Erythroblast (primary cell): ENCODE measurements at regions not wholly inside any gene's neighbourhood (a gene's known extent, or its start where the extent isn't known, plus 50 kb on each side); places are given as distances from the start of the nearest gene placed in this dataset.

Experiments
- DNase-seq, 2 experiments: peaks; one replicate each; lab custom pipeline; 2025; lab: John Stamatoyannopoulos, UW
- GATA1 ChIP-seq: IDR thresholded peaks from 2 replicates; pipeline ENCODE4 v1.6.1; 2011; ENCODE audit warnings: low read depth, mild to moderate bottlenecking, control low read depth, low read length, moderate library complexity
- POLR2A ChIP-seq: IDR thresholded peaks from 2 replicates; pipeline ENCODE4 v1.6.1; 2011; ENCODE audit warnings: mild to moderate bottlenecking, low read length

DNA sequence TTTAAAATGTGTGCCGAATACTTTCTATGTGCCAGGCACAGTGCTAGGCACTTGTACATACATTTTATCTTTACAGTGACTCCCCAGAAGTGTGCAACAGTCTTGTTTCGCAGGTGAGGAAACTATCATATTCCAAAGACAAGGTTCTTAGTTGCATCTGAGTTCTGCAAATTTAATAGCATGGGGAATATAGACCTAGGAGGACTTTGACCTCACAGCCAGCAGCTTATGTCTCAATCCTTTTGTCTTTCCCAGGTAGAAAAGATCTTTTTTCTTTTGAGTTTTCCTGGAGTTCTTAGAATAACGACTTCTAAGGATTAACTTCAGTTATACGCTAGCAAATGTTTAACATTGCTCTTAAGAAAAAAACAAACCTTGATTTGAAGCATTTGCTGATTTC lies 482.8 kb upstream of the ZMIZ1 start:
- TF ChIP-seq POLR2A (no peak), GATA1 (no peak)
- DNase-seq: no peak

DNA sequence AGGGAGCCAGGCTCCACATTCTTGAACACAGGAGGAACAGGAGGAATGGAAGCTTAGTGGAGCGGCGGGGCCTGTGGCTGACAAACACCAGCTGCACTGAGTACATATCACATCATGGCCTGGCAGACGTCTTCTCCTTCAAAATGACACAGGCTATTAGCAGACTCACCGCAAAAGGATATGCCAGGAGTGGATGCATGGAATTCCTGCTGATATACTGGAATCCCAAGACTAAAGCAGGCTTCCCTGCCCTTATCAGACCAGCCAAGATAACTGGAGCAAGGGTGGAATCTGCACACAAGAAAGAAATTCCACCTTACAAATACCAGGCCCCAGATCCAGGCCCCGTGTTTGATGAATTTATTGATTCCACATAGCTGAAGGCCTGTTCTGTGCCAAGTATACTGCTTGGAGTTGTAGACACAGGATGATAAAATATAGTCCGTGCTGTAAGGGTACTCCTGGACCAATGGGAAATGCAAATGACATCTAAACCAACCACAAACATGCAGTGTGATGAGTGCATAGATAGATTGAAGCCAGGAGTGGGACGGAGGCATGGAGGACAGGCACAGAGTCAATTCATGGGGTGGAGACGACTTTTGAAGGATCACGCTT lies 480.5 kb upstream of the ZMIZ1 start:
- no peak for DNase-seq
- no peak for TF ChIP-seq POLR2A
- no peak for TF ChIP-seq GATA1

DNA sequence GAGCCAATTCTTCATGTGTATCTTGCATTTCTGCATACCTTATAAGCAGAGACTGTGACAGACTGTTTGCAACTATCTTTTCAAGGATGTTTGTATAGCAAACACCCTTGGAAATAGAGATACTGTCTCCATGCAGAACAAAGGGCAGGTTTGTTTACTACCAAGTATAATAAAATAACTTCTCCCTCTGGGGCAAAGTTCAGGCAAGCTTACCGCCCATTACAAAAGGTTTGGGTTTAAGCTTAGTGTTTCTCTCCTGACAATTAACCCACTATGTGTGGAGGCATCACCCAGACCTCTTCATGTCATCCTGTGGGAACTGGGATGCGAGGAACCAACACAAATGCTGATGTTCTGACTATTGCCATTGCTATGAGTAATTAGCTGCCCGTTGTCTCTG lies 479.1 kb upstream of the ZMIZ1 start:
- DNase-seq: no peak

DNA sequence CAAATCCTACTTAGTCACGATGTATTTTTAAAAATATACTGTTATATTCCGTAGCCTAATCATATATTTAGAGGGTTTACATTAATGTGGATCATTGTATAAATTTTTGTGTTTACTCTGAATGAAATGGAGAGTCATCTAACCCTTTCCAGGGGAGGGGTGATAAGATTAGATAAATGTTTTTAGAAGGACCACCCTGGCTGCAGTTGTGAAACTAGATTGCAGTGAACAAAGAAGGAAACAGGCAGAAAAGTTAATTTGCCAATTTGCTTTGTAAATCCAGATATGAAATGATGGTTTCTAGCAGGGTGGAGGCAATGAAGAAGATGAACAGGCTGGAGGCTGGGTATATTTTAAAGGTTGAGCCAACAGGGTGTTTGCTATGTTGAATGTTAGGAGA lies 477.7 kb upstream of the ZMIZ1 start:
- TF ChIP-seq POLR2A: no peak
- no peak for TF ChIP-seq GATA1
- DNase-seq: no peak

More for the DNA sequence above, 479.1 kb upstream of the ZMIZ1 start:
- no peak for TF ChIP-seq POLR2A
- TF ChIP-seq GATA1: no peak

DNA sequence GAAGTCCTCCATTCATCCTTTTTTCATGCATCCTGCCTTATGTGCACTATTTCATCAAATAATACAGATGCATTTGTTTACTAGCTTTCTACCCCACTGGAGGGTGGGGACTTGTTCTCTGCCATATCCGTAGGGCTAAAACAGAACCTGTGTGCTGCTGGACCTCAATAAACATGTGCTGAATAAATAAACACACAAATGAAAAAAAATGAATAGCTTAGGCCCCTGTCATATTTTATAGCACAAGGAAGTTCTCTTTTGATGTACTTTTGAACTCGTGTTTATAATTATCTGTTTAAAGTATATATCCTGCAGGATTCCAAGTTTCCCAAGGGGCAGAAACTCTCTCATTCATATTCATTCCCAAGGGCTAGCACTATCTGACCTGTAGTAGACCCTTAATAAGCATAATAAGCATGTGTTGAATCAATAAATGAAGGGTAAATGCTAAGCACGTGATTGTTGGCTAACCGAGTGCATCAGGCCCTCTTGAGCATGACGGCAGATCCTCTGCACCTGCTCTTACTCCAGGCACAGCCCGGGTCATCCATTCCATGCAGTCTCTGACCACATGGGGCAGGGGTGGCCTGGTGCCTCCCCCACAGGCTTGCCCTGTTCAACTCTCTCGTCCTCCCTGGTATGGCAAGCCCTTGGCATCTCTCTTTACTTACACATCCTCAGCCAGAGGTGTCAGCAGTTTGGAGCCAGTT lies 474.1 kb upstream of the ZMIZ1 start:
- no peak for TF ChIP-seq POLR2A
- no peak for TF ChIP-seq GATA1
- DNase-seq: no peak

DNA sequence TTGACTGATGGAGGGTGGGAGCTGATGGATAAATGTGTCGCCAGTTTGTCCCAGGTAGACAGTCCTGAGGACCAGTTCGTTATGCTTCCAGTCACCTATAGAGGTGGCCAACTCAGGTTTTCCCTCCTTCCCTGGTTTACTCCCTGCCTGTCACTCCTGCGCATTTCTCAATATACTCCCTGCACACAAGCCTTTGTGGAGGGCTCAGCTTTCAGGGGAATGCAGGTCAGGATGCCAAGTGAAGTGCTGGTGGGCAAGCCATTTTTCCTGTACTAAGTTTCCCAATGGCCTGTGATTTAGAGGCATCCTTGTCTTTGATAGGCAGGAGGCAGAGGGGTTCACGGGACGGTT lies 473.5 kb upstream of the ZMIZ1 start:
- no peak for TF ChIP-seq GATA1
- no peak for TF ChIP-seq POLR2A
- no peak for DNase-seq

DNA sequence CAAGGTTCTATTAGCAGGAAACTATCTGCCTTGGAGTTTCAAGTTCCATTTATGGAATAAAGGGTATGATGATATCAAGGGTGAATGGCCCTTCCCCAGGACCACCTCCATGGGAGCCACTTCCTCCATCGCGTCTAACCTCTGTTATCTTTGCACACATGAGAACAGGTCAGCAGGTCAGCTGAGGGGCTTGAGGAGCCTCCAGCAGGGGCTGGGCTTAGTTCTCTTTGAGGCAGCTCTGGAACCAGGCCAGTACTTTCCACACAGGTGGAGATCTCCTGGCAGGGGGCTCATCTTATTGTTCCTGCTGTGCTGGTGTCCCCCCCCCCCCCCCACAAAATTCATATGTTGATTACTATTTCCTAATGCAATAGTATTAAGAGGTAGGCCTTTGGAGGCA lies 472.2 kb upstream of the ZMIZ1 start:
- TF ChIP-seq GATA1: no peak
- no peak for TF ChIP-seq POLR2A
- no peak for DNase-seq

DNA sequence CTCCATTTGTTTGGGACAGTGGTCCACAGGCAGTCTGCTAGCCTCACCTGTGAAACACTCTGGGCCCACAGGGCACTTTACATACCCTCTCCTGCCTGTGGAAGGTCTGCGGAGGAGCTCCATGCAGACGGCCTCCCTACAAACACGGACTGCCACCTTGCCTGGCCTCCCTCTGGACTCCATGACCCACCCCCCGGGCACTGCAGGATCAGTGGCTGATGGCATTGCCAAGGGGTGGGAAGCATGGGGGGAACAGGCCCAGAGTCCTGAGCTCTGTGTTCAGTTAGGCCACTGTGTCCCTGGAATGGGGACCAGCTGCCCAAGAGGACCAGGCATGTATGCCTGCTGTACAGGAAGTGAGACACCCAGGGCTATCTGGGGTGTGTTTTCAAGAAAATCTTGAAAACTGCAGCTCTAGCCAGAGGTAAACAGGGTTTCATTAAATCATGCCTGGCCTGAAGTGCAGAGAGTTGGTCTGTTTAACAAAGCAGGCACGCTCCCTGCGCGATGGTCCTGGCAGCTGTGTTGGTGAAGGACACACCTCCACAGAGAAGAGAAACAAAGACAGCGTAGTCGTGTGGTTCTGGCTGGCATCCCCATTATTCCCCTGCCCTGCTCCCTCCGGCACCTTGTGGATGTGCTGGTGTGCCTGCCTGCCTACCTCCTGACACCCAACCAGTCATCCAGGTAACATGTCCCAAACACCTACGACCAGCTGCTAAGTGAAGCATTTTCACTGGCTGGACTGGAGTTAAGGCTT lies 470.8 kb upstream of the ZMIZ1 start:
- DNase-seq: no peak
- TF ChIP-seq POLR2A (no peak), GATA1 (no peak)

DNA sequence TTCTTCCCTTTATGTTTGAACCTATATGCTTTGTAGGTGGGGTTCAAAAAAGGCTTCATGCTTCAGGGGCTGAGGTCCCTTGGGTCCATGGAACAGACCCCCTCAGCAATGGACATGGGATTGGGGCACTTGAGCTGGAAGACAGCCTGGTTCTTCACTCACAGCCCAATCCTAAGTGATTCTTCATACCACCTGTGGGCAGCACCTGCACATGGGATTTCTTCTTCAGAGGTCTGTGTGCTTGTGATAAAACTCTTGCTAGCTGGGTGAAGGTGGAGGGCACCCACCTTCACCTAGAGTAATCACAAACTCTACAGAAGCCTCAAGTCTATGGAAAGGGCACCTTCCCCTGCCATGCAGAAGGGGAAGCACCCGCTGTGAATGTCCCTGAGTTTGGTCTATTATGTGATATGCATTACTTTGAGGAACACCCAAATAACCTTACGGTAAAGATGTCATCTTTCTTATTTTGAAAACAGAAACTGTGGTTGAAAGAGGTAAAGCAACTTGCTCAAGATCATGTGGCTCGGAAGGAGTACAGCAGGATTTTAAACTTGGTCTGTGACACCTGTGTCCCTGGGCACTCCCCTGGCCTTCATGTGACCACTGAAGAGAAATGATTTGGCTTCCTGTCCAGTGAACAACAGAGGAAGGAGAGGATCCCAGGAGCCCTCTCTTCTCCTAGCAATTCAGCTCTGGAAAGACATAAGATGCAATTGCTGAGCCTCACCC lies 469.5 kb upstream of the ZMIZ1 start:
- DNase-seq: peak in 1 of 2 experiments; percentile 2
- TF ChIP-seq POLR2A (no peak), GATA1 (no peak)

DNA sequence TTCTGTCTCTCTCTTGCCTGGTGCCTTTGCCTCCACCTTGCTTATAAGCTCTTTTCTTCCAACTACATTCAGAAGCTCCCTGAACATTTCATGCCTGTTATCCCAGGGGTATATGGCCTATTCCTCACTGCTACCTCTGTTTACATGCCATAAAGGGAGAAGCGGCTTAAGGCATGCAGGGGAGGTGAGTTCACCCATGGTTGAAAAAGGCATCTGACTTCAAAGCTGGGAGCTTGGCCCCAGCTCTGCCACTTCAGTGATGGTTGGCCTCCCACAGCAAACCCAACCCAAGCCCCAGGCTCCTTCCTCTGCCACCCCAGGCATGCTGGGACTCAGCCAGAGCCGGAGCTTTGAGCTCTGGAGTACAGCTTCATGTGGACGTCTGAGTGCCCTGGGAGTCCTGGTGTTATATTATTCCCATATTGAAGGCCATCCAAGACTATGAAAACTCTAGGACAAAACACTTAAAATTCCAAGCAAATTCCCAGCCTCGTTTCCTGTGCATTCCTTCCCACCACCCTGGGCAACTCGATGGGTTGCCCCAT lies 468.6 kb upstream of the ZMIZ1 start:
- DNase-seq: no peak
- TF ChIP-seq POLR2A: no peak
- TF ChIP-seq GATA1: no peak

DNA sequence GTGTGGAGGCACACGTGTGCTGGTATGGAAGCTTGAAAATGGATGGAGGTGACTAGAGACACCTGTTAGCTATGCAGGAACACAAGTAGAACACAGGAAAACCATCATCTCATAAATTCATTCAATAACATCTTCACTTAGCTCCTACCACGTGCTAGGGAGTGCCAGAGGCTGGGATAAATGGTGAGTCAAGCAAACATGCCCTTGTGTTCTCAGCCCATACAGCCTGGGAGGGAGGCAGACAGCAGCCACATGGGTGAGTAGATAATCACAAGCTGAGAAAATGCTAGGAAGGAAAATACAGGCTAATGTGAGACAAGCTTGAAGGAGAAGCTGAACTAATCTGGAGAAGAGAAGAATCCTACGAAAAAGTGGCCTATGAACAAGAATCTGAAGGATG lies 468.0 kb upstream of the ZMIZ1 start:
- no peak for DNase-seq
- TF ChIP-seq GATA1 (no peak), POLR2A (no peak)

DNA sequence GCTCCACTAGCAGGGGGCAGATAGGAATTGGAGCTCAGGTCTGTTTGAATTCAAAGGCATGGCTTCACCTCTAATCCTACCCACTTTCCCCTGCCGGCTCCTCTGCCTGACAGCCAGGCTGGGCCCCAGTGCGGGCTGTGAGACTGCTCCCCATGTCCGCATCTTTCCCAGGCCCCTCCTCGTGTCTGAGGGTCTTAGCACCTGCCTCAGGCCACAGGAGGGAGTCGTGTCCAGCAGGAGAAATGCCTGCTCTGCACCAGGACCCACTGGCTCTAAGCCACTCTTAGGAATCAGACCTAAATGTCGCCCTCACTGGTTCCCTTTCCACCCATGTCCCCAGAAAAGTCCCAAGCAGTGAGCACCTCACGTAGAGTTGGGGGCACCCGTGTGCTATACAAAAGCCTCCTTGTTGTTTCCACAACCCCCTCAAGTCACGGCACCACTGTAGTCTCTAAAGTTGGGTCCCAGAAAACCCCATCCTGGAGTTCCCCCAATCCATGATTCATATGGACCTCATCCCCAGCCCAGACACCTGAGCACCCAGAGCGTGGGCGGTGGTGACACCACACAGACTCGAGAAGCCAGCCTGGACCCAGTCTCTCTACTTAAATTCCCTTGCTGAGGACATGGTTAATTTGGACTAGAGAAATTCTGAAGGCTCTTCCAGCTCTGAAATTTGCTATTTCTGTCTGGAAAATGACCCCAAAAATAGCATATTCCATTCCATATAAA lies 466.4 kb upstream of the ZMIZ1 start:
- TF ChIP-seq GATA1 (no peak), POLR2A (no peak)
- DNase-seq: no peak

DNA sequence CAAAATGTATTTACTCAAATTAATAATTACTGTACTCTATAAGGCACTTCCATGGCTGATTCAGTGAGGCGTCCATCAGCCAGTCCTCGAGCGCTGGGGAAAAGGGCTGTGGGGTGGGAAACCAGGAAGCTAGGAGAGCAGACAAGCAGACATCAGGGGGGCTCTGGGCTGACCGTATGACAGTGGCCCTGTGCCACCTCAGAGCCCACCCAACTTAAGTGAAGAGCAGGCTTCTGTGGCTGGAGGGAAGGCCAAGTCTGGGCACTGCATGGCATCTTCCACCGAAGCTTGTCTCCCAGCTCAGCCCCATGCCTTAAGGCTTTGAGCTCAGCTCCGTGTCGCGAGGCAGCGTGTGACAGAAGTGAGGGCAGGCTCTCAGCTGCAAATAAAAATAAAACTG lies 464.5 kb upstream of the ZMIZ1 start:
- no peak for DNase-seq
- TF ChIP-seq POLR2A (no peak), GATA1 (no peak)

DNA sequence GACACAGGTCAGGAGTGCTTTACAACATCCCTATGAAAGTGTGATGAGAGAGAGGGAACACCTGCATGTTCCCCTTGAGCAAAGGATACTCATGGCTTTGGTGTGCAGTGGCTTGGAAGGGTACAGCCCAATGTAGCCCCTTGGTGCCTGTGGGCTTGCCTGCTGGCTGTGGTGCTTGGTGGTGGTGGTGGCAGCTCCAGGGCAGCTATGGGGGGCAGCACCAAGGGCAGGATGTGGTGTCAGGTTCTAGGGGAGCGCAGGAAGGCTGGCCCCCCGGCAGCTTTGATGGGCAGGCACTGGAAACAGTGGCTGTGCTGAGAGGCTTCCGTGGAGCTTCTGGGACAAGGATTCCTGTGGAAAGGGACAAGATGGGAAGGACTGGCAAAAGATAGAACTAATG lies 464.0 kb upstream of the ZMIZ1 start:
- TF ChIP-seq POLR2A: no peak
- TF ChIP-seq GATA1: no peak
- DNase-seq: no peak
